ENCODE measurements at regions not wholly inside any gene's neighbourhood (a gene's known extent, or its start where the extent isn't known, plus 50 kb on each side); places are given as distances from the start of the nearest gene placed in this dataset.

- no peak for DNase-seq
Measured at GRCh38 chr4:96598465-96598864, 758.6 kb downstream of the PDHA2 start.

DNA sequence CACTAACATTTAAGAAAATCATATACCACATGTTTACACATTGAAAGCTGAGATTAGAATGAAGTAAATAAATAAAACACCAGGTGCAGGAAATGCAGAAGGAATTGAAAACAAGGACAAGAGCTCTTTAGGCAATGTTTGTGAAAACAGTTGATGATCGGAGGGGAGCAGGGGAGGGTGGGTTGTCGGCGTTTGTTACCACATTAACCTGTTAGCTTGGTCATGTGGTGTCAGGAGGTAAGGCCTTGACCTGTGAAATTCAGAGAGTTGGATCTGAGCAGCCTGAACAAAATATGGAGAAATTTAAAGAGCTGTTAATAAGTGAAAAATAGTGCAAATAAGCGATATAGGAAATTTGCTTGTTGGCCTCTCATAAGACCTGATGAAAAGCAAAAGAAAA is 759.9 kb downstream of the PDHA2 start:
- DNase-seq = no peak

DNA sequence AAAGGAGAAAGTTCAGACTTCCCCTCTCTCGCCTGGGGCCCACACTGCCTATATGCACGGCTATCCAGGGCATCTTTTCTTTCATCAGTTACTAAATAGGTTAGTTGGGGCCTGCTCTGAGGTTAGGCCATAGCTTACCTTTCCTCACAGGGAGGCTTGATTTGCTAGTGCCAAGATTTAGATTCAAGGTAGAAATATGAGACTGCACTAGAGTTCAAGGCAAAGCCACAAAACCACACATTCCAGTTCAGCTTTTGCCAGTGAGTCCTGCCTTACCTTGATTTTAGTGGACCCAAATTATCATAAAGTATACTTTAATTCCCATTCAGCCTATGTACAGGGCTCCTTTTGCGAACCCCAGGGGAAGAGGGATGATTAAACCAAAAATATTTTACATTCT is 762.8 kb downstream of the PDHA2 start:
- DNase-seq = no peak

GRCh38 chr4:96603641-96604040 is 763.7 kb downstream of the PDHA2 start:
- DNase-seq = no peak

DNA sequence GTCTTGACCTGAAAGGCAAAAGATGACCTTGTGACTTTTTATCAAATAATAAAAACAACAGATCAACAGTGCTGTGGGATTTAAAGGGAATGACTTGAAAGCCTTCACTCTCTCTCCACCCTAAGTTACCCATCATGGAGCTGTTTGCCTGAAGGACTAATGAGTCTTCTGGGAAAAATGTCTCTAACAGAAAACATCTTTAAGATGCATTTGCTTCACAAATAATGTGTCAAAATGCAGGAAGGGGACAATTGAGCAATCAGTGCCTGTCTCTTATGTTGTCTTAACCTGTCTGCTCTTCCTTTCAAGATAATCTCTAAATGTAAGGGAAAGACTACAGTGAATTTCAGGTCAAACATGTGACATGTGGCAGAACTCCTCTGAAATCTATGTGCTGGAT is 766.6 kb downstream of the PDHA2 start:
- no peak for DNase-seq

DNA sequence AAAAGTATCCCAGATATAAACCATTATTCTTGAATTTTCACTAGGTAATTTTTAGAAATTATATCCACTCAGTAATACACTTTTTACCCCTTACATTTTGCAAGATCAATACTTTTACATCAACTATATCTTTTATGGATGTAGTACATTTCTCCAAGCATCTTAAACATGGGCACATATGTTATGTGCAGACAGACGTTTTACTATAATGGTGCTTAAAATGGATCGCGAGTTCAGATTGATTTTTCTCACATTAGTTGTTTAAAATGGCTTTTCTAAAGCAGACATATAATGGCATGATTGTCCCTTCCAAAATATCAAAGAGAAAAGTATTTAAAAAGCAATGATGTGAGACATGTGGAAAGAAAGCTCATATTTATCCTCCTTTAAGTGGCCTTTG is 786.1 kb downstream of the PDHA2 start:
- no peak for DNase-seq

- no peak for DNase-seq
Measured at GRCh38 chr4:96630839-96631238, 790.9 kb downstream of the PDHA2 start.

DNA sequence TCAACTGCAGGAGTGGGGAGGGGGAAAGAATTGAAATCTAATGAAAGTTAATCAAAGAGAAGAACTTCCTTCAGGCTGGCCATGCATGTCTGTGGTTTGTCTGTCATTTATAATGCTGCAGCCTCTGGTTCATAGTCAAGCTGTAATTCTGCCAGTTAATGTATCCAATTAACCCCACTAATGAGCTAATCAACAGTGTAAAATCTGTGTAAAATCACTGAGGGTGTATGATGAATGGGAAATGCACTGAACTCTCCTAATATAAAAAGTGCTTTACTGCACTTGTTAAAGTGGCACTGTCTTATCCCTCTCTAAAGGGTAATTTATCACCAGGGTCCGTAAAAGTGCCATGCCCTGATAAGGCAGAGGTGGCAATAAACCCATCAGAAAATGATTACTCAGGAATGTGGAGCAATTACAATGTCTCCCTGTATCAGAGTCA is 798.1 kb downstream of the PDHA2 start:
- no peak for DNase-seq

DNA sequence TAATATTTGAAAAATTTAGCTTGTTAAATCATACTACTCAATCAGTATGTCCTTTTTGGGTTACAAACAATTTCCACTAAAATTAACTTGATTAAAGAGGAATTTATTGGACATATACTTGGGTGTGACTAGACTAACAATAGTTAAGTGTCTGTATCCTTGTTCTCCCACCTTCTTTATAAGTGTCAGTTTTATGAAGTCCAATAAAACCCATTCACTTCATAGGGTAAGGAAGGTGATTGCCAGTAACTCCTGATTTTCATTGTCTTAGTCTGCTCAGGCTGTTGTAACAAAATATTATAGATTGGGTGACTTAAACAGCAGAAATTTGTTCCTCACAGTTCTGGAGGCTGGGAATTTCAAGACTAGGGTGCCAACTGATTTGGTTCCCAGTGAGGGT is 800.0 kb downstream of the PDHA2 start:
- no peak for DNase-seq

DNA sequence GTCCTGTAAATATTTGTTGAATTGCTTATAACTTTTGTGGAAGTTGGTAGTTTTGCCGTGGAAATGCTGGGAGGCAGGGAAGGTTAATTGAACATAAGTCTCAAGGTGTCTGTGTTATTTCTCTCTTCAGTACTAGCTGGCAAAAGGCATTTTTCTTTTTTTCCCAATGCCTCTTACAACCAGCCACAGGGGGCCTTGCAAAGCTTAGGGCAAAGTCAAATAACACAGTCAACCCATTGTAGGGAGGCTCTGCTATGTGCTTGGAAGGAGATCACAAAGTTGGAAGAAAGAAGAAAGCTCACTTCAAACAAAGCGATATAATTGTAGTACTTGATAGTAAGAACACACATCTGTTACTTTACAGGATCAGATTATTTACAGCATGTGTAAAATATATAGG is 802.6 kb downstream of the PDHA2 start:
- DNase-seq = no peak

DNA sequence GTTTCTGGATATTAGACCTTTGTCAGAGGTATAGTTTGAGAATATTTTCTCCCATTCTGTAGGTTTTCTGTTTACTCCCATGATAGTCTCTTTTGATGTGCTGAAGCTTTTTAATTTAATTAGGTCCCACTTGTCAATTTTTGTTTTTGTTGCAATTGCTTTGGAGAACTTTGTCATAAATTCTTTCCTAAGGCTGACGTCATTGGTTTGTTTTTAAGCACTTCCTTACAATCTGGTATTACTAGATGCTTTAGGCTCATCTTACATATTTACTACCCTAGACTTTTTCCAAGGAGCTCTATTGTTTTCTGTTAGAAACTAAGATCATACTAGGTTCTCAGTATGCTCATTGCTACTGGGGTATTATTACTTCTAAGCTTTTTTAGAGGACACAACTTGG is 806.3 kb downstream of the PDHA2 start:
- no peak for DNase-seq

DNA sequence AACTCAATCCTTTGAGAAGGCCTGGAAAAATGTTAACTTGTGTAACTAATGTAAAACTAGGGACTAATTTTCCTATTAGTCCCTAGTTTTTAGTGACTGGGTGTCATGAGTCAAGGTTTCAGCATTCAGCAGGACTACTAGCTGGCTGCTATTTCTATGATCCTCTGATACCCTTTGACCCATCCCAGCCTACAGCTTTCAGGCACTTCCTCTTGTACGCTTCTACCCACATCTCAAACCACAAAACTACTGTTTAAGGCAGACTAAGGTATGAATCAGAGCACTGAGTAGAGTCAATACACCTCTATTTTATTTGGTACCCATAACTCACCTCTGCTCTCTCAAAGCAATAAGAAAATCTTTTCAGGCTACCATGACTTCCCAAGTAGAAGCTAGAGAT is 809.6 kb downstream of the PDHA2 start:
- DNase-seq = no peak

- no peak for DNase-seq
Measured at GRCh38 chr4:96652158-96652557, 812.3 kb downstream of the PDHA2 start.

DNA sequence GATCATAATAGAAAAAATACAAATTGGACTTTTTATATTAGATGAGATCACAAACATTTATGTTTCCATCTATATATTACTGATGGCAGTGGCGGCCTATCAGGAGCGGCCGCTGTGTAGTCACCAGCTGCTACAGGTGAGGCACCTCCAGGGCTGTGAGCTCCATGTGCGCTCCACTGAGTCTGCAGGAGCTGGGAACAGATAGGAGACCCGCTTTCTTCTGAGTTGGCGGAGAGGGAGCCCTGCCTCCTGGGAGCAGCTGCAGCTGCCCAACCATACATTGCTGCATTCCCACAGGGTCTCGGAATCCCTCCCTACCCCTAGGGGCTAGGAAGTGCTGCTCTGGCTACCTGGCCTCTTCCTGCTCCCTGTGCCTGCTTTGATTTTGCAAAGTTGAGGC is 812.9 kb downstream of the PDHA2 start:
- no peak for DNase-seq

DNA sequence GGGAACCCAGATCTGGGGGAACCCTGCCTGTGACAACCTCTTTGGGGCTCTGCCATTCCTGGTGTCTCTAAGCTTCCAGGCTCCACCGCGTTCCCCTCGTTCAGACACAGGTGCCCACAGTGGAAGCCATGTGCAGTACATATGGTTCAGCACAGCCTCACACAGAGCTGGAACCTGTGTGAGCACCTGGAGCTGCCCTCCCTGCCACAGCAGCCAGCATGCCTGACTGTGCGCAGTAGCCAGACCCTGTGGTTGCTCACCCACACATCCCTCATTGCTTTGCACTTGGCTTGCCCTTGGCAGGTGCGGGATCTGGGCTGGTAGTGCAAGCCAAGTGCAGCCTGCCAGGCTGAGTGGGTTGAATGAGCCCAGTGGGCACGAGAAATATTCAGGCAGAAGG is 814.2 kb downstream of the PDHA2 start:
- DNase-seq = no peak

DNA sequence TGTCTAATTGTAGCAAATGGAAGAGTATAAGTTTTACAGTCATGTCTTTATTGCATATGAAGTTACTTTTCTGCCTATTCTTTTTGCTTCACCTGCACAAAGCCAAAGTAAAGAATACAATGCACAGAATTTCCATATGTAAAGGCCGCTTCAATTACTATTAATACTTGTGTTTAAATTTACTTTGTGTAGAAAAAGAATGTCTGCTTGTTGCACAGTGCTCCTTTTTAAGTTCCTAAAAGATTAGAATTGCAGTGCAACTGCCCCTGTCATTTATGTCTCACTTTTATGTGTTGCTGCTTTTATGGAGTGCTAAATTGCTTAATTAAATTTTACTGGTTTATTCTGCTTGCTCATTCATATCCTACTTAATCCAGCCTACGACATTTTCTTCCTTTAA is 830.5 kb downstream of the PDHA2 start:
- DNase-seq = no peak

DNA sequence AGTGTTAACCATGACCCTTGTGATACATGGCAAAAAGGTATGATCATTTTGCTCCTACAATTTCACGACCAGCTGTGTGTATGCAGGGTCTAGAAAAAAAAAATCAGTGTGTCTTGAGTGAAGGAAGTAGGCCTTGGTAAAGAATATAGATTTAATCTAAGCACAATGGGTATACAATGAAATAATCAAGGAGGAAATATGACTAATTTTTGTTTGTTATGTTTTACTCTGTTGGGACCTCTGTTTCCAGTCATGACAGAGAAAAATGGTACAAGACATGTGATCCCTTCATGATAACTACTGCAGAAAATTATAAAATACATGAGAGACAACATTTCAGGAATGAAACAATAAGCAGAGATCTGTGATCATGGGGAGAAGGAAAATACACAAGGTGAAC is 835.5 kb downstream of the PDHA2 start:
- no peak for DNase-seq

DNA sequence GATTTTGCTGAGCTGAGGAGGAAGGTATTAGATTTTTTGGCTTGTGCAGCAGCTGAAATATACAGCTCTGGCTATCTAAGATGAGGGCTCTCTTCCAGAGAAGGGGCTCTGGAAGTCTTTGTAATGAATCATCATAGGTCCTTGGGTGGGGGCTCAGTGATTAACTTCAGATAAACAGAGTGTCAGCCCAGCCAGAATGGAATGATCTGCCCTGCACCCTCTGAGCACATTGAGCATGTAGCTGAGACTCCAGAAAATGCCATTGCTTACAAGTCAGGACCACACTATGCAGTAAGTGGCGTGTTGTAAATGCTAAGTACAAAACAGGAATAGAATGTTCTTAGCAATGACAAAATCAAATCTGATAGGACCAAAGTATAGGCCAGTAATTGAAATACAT is 836.0 kb downstream of the PDHA2 start:
- no peak for DNase-seq

DNA sequence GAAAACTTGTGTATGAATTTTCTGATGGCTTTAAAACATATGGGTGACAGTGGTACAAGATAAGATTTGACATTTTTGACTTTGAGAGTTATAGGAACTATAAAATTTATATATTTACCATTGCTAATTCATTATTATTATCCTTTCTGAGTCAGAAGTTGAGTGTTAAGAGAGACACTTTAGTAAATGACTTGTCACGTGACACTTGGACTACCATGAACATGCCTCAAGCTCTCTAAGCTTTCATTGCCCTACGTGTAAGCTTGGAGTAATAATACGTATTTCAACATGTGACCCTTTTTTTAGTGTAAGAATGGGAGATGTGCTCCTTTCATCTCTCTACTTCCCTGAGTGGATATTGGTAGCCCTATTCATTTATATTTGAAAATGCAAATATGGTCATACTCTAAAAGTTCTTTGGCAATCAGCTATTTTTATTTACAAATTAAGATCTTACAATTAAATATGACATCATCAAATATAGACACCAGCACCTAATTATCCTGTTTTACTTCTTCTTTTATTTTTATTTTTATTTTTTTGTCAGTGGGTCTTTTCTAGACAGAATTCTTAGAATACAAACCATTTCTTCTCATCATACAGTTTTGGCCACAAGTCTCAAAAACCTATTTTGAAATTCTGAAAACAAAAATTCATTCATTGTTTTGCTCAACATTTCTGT is 837.0 kb downstream of the PDHA2 start:
- DNase-seq = no peak

GRCh38 chr4:96677499-96677898 is 837.6 kb downstream of the PDHA2 start:
- DNase-seq = no peak

GRCh38 chr4:96681218-96681617 is 841.3 kb downstream of the PDHA2 start:
- no peak for DNase-seq

DNA sequence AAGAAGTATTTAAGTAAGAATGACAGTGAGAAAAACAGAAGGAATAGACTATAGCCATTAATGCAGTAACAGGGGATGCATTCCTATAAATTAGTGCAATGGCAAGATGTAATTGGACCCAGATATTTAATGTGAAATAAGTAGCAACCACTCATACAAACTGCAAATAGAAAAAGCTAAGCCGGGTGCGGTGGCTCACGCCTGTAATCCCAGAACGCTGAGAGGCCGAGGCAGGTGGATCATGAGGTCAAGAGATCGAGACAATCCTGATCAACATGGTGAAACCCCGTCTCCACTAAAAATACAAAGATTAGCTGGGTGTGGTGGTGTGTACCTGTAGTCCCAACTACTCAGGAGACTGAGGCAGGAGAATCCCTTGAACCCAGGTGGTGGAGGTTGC is 845.8 kb downstream of the PDHA2 start:
- DNase-seq = no peak

DNA sequence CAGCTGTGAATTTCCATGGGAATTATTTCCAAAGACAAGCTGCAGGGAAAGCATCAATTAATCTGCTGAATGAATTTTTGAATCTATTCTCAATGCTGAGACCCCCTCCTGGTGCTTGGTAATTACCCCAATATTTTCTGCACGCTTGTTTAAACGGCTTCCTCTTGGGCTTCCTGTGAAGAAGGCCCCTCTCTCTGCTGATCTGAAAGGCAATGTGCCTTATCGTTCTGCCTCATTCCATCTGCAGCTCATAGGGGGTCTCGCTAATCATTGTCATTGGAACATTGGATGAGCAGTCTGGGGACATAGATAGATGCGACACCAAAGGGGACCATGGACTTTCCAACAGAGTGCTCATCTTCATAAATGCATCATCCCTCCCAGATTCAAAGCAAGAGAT is 851.6 kb downstream of the PDHA2 start:
- DNase-seq = no peak

DNA sequence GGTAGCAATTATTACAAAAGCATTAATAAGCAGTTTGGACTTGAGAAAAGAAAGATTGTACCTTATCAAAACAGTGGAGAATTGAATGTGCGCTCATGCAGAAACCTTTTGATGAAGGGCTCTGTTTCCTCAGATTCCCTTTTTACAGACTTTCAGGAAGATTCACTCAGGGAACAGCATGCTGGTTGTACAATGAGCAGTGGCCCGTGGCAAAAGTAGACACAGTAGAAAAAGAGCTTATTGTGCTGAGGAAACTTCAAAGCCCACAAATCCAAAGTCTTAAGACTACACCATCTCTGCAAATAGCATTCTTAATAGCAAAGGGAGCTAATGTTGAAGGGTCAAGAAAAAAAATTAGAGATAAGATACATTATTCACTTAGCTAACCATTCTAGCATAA is 858.9 kb downstream of the PDHA2 start:
- DNase-seq = no peak

DNA sequence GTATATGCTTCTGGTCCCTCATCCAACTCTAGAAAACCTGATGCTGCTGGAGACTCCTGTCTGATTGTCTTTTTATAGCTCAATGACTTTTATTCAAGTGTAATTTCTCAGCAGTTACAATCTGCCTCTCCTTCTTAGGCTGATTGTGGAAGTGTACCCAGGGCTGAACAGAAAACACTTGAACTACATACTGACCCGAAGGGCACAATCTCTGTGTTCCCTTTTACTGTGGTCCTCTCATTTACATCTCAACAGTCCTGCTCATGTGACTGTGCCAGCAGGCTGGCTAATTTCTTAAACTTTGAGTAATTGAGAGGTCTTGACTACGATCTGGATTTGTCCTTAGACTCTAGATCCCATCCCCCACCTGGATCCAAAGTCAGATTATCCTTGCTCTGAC is 863.4 kb downstream of the PDHA2 start:
- no peak for DNase-seq

- DNase-seq = no peak
Measured at GRCh38 chr4:96708766-96709165, 868.9 kb downstream of the PDHA2 start.

All from NCI-H1417 treated with DMSO at 0.1 percent for 48 hours (cell line).